Subcutaneous abdominal adipose tissue (tissue), 5 donors: ENCODE measurements at regions not wholly inside any gene's neighbourhood (a gene's known extent, or its start where the extent isn't known, plus 50 kb on each side); places are given as distances from the start of the nearest gene placed in this dataset.

Experiments
- H3K27ac ChIP-seq: one replicate; pipeline ENCODE4 v1.7.0; 2013; ENCODE audit warnings: low read depth, mild to moderate bottlenecking, inconsistent platforms, low read length, moderate library complexity
- H3K27me3 ChIP-seq, 5 donors: one replicate each; pipeline ENCODE4 v1.7.0; 2013; ENCODE audit warnings: low read length in 5 of 5, inconsistent platforms in 1 of 5; ENCODE audit not compliant: control insufficient read depth in 5 of 5, insufficient read depth in 4 of 5
- H3K36me3 ChIP-seq, 5 donors: one replicate each; pipeline ENCODE4 v1.7.0; 2013; ENCODE audit warnings: low read length in 5 of 5; ENCODE audit not compliant: control insufficient read depth in 5 of 5, insufficient read depth in 5 of 5
- H3K4me1 ChIP-seq, 5 donors: one replicate each; pipeline ENCODE4 v1.7.0; 2013; ENCODE audit warnings: low read length in 5 of 5, mild to moderate bottlenecking in 3 of 5, moderate library complexity in 1 of 5; ENCODE audit not compliant: control insufficient read depth in 5 of 5, insufficient read depth in 5 of 5
- H3K4me3 ChIP-seq, 5 donors: one replicate each; pipeline ENCODE4 v1.7.0; 2013; ENCODE audit warnings: low read length in 5 of 5, low read depth in 1 of 5
- H3K9ac ChIP-seq, 5 donors: one replicate each; pipeline ENCODE4 v1.7.0; 2013; ENCODE audit warnings: low read length in 5 of 5, mild to moderate bottlenecking in 4 of 5, moderate library complexity in 3 of 5
- H3K9me3 ChIP-seq, 5 donors: one replicate each; pipeline ENCODE4 v1.7.0; 2013; ENCODE audit warnings: low read length in 5 of 5; ENCODE audit not compliant: control insufficient read depth in 5 of 5
- donor health status: healthy.
- donor health status: healthy.
- donor health status: healthy.
- donor health status: healthy.
- donor health status: healthy.

DNA sequence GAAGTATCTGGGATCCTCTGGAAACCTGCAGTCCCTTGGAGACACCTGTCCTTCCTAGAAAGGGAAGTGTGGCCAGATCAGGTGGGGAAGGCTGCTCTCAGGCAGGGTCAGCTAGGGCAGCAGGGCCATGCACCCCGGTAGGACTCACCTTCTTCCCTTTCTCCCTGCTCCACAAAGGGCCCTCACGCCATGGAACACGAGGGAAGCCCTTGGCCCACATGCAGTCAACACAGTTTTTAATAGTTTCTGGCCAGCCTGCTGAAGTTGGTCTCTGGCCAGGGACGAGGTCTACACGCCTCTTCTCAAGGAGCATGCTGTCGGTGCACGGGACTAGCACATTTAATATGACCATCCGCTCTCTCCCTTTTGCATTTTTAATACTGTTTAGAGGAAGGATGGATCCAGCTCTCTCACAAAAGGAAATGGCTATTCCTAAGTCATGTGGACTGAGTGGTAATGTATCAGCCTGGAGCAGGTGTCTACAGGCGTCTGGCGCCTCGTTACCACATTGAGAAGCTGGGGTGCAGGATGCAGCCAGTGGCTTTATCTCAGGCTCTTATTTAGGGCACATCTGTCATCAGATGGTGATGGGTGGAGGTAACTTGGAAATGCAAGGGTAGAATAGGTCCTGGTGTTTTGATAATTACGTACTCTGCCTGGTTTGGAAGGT, 153.9 kb downstream of the KLF13 start:
- Histone ChIP-seq H3K9ac (no peak overlapping the region), H3K4me3 (no peak overlapping the region), H3K36me3 (no peaks in the 10 kb centered on the region), H3K4me1 (peaks cover 0 to 4% (median 0%) of the 10 kb centered on the region in 5 donors), H3K27me3 (peaks cover 7 to 15% (median 14%) of the 10 kb centered on the region in 5 donors), H3K27ac (no peak overlapping the region), H3K9me3 (no peaks in the 10 kb centered on the region)

DNA sequence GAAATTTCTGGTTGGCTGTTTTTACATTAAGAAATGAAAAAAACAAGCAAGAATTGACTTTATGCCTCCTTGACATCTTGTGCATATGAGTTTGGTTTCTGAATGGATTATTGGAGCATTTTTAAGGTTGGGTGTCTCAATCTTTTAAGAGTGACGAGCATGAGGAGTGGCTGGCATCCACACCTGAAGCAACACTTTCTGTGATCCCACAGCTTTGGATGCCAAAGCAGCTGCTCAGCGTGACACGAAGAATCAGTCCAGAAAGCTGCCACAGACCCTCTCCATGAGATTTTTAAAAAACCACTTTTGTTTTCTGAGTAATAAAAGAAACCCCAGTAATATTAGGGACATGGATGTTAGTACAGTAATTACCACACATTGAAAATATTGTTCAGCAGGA, 154.5 kb downstream of the KLF13 start:
- H3K9me3 ChIP-seq, result no peaks in the 10 kb centered on the region
- no peak overlapping the region for H3K9ac ChIP-seq
- peaks cover 7 to 15% (median 14%) of the 10 kb centered on the region in 5 donors for H3K27me3 ChIP-seq
- peaks cover 0 to 4% (median 0%) of the 10 kb centered on the region in 5 donors for H3K4me1 ChIP-seq
- no peak overlapping the region for H3K4me3 ChIP-seq
- no peaks in the 10 kb centered on the region for H3K36me3 ChIP-seq
- no peak overlapping the region for H3K27ac ChIP-seq

DNA sequence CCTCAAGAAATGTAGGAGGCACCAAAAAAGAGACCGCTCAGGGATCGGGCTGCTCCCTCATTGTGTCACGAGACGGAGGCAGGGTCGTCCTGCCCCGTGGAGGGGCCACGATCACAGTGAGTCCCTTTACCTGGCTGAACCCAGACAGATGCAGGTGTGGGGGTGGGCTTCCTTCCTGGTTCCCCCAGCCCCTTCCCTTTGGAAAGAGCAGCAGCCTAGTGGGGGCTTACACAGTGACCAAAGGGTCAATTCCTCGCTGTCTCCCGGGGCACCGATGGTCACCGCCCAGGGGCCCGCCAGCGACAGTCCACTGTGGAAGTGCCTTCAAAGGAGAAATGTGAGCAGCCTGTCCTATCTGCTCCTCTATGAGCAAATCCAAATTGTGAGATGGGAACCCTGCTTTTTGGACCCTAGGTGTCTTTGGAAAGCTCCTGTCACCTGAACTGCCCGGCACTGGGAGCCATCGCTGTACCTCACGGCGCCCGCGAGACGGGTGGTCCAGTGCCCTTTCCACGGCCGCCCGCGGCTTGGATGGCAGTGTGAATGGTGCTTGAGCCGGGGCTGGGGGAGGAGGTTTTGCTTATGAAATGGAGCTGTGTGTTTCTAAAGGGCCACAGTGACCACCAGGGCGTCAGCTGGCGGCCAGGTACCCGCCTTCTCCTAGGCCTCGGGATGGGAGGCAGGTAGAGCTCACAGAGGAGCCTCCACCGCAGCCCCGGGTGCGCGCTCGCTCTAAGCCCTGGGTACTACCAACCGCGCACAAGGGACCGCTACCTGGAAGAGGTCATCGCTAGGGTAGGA, 155.7 kb downstream of the KLF13 start:
- H3K36me3 ChIP-seq, result no peaks in the 10 kb centered on the region
- H3K4me3 ChIP-seq, result no peak overlapping the region
- H3K9ac ChIP-seq, result no peak overlapping the region
- H3K4me1 ChIP-seq, result peaks cover 0 to 4% (median 0%) of the 10 kb centered on the region in 5 donors
- no peaks in the 10 kb centered on the region for H3K9me3 ChIP-seq
- H3K27me3 ChIP-seq, result peaks cover 7 to 15% (median 14%) of the 10 kb centered on the region in 5 donors
- no peak overlapping the region for H3K27ac ChIP-seq

DNA sequence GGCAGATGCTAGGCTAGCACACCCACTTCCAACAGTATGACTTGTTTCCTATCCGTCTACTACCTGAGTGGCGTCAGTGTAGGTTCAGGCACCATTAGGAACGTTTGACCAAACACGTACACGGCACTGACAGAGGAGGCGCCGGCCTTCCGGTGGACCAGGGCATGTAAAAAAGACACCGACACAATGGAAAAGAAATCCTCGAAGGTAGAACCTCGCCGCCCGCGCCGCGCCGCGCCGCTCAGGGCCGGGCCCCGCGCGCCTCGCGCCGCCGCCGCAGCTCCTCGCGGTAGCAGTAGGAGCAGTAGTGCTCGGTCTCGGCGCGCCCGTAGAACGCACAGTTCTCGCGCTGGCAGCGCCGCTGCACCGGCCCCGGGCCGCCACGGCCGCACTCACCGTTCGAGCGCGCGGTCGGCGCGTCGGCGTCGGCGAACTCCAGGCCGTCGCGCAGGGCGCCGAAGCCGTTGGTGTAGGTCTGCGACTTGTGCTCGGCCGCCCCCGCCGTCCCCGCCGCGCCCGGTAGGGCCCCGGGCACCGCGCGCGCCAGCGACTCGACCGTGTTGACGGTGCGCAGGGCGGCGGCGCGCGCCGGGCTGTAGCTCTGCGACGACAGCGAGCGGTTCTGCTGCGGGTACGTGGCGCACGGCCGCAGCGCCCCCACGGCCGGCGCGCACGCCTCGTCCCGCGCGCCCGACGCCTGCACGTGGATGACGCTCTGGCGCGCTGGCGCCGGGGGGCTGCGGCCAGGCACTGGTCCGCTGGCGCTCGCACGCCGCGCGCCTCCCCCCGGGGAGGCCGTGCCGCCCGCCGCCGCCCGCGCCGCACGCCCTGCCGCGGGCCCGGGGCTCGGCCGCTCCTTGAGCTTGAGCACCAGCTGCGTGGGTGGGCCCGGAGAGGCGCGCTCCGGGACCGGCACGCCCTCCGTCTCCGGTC, 156.7 kb downstream of the KLF13 start:
- Histone ChIP-seq H3K9me3 (no peaks in the 10 kb centered on the region), H3K4me3 (peak overlapping the region; percentile 39 to 57 (median 44)), H3K36me3 (no peaks in the 10 kb centered on the region), H3K27ac (no peak overlapping the region), H3K9ac (no peak overlapping the region), H3K4me1 (peaks cover under 1 to 6% (median 4%) of the 10 kb centered on the region in 5 donors), H3K27me3 (peaks cover 7 to 15% (median 14%) of the 10 kb centered on the region in 5 donors)

DNA sequence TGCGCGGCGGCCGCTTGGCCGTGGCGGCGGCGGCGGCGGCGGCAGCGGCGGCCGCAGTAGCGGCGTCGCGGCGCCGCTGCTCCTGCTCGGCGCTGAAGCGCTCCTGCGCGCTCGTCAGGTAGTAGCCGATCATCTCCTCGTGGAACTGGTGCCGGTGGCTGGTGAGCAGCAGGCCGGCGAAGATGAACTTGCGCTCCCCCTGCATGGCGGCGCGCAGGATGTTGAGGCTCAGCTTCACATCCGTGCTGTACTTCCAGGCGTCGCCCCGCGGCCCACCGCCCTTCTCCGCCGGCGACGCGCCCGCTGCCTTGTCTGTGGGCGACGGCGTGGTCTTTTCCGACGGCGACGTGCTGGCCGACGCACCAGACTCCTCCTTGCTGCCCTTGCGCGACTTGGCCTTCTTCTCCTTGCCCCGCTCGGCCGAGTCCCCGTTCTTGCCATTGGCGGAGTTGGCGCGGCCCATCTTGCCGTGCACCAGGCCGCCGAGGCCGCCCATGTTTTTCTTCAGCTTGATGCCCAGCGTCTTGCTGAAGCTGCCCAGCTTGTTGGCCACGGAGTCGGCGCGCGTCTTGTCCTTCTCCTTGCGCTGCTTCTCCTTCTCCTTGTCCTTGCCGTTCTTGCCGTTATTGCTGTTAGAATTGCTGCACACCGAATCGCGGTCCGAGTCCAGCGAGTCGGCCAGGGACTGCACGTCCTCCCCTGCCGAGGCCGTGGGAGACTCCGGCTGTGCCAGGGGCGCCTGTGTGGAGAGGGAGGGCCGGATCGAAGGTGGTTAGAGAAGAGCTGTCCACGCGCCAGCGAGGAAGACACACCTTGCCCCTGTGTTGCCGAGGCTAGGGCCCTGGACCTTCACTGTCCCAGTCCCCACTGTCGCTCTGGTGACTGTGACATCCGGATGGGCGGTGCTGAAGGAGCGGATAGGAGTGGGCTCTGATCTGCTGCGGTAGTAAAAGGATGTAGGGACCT, 157.6 kb downstream of the KLF13 start:
- Histone ChIP-seq H3K9me3 (no peaks in the 10 kb centered on the region), H3K4me3 (no peak overlapping the region), H3K4me1 (peaks cover 5 to 15% (median 11%) of the 10 kb centered on the region in 5 donors), H3K36me3 (no peaks in the 10 kb centered on the region), H3K9ac (no peak overlapping the region), H3K27me3 (peaks cover 7 to 15% (median 14%) of the 10 kb centered on the region in 5 donors), H3K27ac (no peak overlapping the region)

DNA sequence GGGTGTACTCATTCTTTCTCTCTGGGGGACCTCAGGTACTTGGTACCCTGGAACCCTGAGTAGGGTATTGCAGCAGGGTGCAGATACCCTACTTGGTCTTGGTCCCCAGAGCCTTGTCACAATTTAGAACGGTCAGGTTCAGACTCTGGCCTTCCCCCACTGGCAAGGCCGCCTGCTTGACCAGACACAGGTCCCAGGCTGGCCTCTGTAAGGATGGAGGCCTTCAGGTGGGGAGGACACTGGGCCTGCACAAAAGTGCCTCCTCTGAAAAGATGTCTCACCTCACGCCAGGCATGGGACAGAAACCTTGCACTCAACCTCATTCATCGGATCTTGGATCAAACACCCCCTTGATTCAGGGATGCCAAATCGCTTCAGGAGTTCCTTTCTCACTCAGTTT, 158.4 kb downstream of the KLF13 start:
- Histone ChIP-seq H3K27me3 (peaks cover 7 to 15% (median 14%) of the 10 kb centered on the region in 5 donors), H3K4me1 (peaks cover 5 to 22% (median 16%) of the 10 kb centered on the region in 5 donors)

DNA sequence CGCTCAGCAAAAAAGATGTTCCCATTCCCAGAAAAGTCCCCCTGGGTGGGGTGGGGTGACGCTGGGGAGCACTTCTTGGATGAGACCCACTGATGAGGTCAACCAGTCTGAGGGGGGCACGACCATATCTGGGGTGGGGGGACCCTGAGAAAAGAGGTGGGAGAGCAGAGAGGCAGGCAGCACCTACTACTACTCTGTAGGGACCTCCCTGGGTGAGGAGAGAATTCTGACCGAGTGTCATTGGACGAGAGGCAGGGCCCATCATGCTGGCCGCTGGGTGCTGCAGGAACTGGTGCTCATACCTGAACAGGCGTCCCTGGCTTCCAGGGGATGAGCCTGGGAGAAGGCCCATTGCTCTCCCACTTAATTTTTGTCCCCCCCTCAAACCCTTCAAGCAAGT, 158.8 kb downstream of the KLF13 start:
- Histone ChIP-seq H3K27me3 (peaks cover 7 to 15% (median 14%) of the 10 kb centered on the region in 5 donors), H3K4me1 (peaks cover 5 to 24% (median 17%) of the 10 kb centered on the region in 5 donors)

More for the DNA sequence above, 158.4 kb downstream of the KLF13 start:
- Histone ChIP-seq H3K27ac (no peak overlapping the region), H3K4me3 (no peak overlapping the region), H3K36me3 (no peaks in the 10 kb centered on the region), H3K9ac (no peak overlapping the region), H3K9me3 (no peaks in the 10 kb centered on the region)

DNA sequence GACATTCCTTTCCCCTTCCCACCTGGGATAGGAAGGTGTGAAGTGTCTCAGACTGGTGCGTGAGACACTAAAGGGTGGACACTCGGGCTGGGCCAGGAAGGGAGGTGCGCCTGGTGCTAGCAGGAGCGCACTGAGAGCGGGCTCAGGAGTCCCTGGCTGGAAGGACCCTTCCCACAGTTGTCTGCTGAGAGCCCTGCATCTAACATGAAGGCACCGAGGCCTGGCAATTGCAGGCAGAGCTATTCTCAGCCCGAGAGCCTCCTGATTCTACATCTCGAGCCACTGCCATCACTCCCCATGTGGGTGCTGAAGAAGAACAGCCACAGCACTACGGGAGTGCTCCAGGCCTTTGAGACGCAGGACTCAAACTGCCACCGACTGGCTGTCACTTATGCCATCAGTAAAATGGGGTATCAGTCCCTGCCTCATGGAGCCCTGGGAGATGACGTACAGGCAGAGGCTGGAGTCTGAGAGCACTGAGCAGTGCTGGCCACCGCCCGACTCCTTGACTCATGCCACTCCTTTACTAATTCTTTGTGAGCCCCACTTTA, 159.4 kb downstream of the KLF13 start:
- Histone ChIP-seq H3K4me3 (no peak overlapping the region), H3K36me3 (no peaks in the 10 kb centered on the region), H3K27ac (no peak overlapping the region), H3K4me1 (peaks cover 5 to 24% (median 17%) of the 10 kb centered on the region in 5 donors), H3K27me3 (peaks cover 7 to 15% (median 14%) of the 10 kb centered on the region in 5 donors), H3K9me3 (no peaks in the 10 kb centered on the region), H3K9ac (no peak overlapping the region)

More for the DNA sequence above, 158.8 kb downstream of the KLF13 start:
- Histone ChIP-seq H3K4me3 (no peak overlapping the region), H3K36me3 (no peaks in the 10 kb centered on the region), H3K9ac (no peak overlapping the region), H3K9me3 (no peaks in the 10 kb centered on the region), H3K27ac (no peak overlapping the region)
